ENCODE measurements at regions not wholly inside any gene's neighbourhood (a gene's known extent, or its start where the extent isn't known, plus 50 kb on each side); places are given as distances from the start of the nearest gene placed in this dataset.

DNA sequence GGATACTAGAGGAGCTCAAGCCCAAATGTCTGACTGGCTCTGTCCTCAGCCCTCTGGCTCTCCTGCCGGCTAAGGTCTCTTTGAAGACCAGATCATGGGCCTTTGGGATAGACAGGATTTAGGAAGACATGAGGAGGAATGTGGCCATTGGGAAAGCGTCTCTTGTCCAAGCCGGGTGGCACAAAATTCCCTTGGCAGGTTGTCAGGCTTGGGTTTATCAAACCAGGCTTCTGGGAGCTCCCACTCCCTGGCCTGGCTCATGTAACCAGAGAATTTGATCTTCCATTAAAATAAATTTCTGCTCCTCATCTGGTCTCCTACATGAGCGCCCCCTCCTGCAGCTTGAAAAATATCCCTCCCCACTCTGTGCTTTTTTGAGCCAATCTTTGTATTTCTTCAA, 71.1 kb downstream of the IRX3 start:
- Histone ChIP-seq H3K4me3 (no peak overlapping the region), H2AFZ (no peak overlapping the region), H3K27me3 (ENCODE audit: insufficient read depth) (no peaks in the 10 kb centered on the region), H3F3A (replicated peaks; ENCODE audit: low read depth) (no peaks in the 10 kb centered on the region), H3K4me2 (no peak overlapping the region), H3K36me3 (ENCODE audit: insufficient read depth) (no peaks in the 10 kb centered on the region), H3K9me2 (ENCODE audit: insufficient read depth) (no peaks in the 10 kb centered on the region), H3K27ac (ENCODE audit: low read depth) (no peak overlapping the region), H3K4me1 (ENCODE audit: insufficient read depth) (no peaks in the 10 kb centered on the region), H3K79me2 (replicated peaks; ENCODE audit: insufficient read depth) (no peaks in the 10 kb centered on the region), H4K20me1 (replicated peaks; ENCODE audit: insufficient read depth) (no peaks in the 10 kb centered on the region)
- Mint-ChIP-seq H3K4me3 (no peak overlapping the region), H3K27me3 (ENCODE audit: insufficient read depth, low read depth, poor library complexity) (no peaks in the 10 kb centered on the region), H3K36me3 (ENCODE audit: low read depth) (no peaks in the 10 kb centered on the region), H3K4me1 (no peaks in the 10 kb centered on the region), H3K9me3 (no peaks in the 10 kb centered on the region), H3K27ac (no peak overlapping the region)
- no peak for DNase-seq (ENCODE audit: low spot score)
- ATAC-seq, result no peak
- TF ChIP-seq, protein P1, sequence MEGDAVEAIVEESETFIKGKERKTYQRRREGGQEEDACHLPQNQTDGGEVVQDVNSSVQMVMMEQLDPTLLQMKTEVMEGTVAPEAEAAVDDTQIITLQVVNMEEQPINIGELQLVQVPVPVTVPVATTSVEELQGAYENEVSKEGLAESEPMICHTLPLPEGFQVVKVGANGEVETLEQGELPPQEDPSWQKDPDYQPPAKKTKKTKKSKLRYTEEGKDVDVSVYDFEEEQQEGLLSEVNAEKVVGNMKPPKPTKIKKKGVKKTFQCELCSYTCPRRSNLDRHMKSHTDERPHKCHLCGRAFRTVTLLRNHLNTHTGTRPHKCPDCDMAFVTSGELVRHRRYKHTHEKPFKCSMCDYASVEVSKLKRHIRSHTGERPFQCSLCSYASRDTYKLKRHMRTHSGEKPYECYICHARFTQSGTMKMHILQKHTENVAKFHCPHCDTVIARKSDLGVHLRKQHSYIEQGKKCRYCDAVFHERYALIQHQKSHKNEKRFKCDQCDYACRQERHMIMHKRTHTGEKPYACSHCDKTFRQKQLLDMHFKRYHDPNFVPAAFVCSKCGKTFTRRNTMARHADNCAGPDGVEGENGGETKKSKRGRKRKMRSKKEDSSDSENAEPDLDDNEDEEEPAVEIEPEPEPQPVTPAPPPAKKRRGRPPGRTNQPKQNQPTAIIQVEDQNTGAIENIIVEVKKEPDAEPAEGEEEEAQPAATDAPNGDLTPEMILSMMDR (conservative IDR thresholded peaks at IDR 0.05; ENCODE audit: low read depth in 2 of 2), result 0 out of 4 replicates have a peak, but pooled peaks of 1 of the 2 experiments have one; percentile 15
- TF ChIP-seq, protein P2, sequence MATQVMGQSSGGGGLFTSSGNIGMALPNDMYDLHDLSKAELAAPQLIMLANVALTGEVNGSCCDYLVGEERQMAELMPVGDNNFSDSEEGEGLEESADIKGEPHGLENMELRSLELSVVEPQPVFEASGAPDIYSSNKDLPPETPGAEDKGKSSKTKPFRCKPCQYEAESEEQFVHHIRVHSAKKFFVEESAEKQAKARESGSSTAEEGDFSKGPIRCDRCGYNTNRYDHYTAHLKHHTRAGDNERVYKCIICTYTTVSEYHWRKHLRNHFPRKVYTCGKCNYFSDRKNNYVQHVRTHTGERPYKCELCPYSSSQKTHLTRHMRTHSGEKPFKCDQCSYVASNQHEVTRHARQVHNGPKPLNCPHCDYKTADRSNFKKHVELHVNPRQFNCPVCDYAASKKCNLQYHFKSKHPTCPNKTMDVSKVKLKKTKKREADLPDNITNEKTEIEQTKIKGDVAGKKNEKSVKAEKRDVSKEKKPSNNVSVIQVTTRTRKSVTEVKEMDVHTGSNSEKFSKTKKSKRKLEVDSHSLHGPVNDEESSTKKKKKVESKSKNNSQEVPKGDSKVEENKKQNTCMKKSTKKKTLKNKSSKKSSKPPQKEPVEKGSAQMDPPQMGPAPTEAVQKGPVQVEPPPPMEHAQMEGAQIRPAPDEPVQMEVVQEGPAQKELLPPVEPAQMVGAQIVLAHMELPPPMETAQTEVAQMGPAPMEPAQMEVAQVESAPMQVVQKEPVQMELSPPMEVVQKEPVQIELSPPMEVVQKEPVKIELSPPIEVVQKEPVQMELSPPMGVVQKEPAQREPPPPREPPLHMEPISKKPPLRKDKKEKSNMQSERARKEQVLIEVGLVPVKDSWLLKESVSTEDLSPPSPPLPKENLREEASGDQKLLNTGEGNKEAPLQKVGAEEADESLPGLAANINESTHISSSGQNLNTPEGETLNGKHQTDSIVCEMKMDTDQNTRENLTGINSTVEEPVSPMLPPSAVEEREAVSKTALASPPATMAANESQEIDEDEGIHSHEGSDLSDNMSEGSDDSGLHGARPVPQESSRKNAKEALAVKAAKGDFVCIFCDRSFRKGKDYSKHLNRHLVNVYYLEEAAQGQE (IDR thresholded peaks at IDR 0.05; ENCODE audit: unreplicated experiment), result no peak

DNA sequence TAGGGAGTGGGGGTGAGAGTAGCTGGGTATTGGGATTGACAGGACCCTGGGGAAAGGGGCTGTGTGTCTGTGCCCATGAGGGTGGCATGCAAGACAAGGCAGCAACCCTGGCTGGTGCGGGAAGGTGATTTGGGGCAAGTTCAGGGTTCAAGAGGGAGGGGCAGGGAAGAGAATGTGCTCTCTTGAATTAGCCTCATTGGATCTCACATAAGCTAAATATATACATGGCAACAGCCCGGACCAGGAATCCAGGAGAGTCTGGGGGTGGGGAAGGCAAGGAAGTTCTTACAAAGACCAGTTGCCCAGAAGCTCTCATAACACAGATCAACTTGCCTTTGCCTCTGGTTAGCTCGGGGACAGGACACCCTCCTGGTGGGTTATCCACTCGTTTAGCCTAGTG, 73.3 kb downstream of the IRX3 start:
- Histone ChIP-seq H3F3A (replicated peaks; ENCODE audit: low read depth) (no peaks in the 10 kb centered on the region), H3K4me1 (ENCODE audit: insufficient read depth) (no peaks in the 10 kb centered on the region), H3K36me3 (ENCODE audit: insufficient read depth) (no peaks in the 10 kb centered on the region), H3K4me3 (no peak overlapping the region), H3K27ac (ENCODE audit: low read depth) (no peak overlapping the region), H3K27me3 (ENCODE audit: insufficient read depth) (no peaks in the 10 kb centered on the region), H4K20me1 (replicated peaks; ENCODE audit: insufficient read depth) (no peaks in the 10 kb centered on the region), H3K79me2 (replicated peaks; ENCODE audit: insufficient read depth) (no peaks in the 10 kb centered on the region), H3K4me2 (no peak overlapping the region), H2AFZ (no peak overlapping the region), H3K9me2 (ENCODE audit: insufficient read depth) (no peaks in the 10 kb centered on the region)
- DNase-seq (ENCODE audit: low spot score) (no peak), ATAC-seq (no peak)
- H3K27ac Mint-ChIP-seq, result no peak overlapping the region
- no peaks in the 10 kb centered on the region for H3K9me3 Mint-ChIP-seq
- peaks cover 2% of the 10 kb centered on the region for H3K27me3 Mint-ChIP-seq (ENCODE audit: insufficient read depth, low read depth, poor library complexity)
- no peaks in the 10 kb centered on the region for H3K36me3 Mint-ChIP-seq (ENCODE audit: low read depth)
- no peak for TF ChIP-seq STAT1 (IDR thresholded peaks at IDR 0.05; ENCODE audit: unreplicated experiment)
- H3K4me1 Mint-ChIP-seq, result no peaks in the 10 kb centered on the region
- H3K4me3 Mint-ChIP-seq, result no peak overlapping the region

DNA sequence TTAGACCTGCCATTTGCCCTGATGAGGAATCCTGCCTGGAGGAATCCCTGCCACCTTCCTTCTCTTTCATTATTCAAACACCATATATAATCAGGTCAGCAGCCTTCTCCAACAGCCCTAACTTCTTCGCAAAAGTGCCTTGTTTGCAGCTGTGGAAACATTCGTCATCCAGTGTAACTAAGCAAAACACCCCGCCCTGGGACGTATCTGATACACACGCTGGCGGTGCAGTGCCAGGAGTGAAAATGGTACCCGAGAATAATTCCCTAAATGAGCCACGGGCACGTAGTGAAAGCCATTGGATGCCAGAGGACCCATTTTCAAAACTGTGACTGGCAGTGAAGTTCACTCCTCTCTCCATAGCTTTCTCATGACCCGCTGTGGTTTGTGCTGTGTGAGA, 73.7 kb downstream of the IRX3 start:
- Histone ChIP-seq H3K27me3 (ENCODE audit: insufficient read depth) (no peaks in the 10 kb centered on the region), H3K36me3 (ENCODE audit: insufficient read depth) (no peaks in the 10 kb centered on the region), H3K79me2 (replicated peaks; ENCODE audit: insufficient read depth) (no peaks in the 10 kb centered on the region), H3K27ac (ENCODE audit: low read depth) (no peak overlapping the region), H3K4me1 (ENCODE audit: insufficient read depth) (no peaks in the 10 kb centered on the region), H3F3A (replicated peaks; ENCODE audit: low read depth) (no peaks in the 10 kb centered on the region), H3K4me3 (no peak overlapping the region), H3K9me2 (ENCODE audit: insufficient read depth) (no peaks in the 10 kb centered on the region), H3K4me2 (no peak overlapping the region), H2AFZ (no peak overlapping the region), H4K20me1 (replicated peaks; ENCODE audit: insufficient read depth) (no peaks in the 10 kb centered on the region)
- Mint-ChIP-seq H3K27ac (no peak overlapping the region), H3K9me3 (no peaks in the 10 kb centered on the region), H3K36me3 (ENCODE audit: low read depth) (no peaks in the 10 kb centered on the region), H3K27me3 (ENCODE audit: insufficient read depth, low read depth, poor library complexity) (peaks cover 2% of the 10 kb centered on the region), H3K4me1 (no peaks in the 10 kb centered on the region), H3K4me3 (no peak overlapping the region)
- no peak for DNase-seq (ENCODE audit: low spot score)
- ATAC-seq, result no peak
- no peak for TF ChIP-seq POLR2AphosphoS5 (IDR thresholded peaks at IDR 0.05; ENCODE audit: low read depth)
- TF ChIP-seq EZH2phosphoT487 (IDR thresholded peaks at IDR 0.05; ENCODE audit: unreplicated experiment), result no peak
- TF ChIP-seq JUNB (IDR thresholded peaks at IDR 0.05; ENCODE audit: unreplicated experiment), result no peak
- TF ChIP-seq, protein P1 (conservative IDR thresholded peaks at IDR 0.05; ENCODE audit: low read depth in 2 of 2), result no peak
- TF ChIP-seq, protein P3, sequence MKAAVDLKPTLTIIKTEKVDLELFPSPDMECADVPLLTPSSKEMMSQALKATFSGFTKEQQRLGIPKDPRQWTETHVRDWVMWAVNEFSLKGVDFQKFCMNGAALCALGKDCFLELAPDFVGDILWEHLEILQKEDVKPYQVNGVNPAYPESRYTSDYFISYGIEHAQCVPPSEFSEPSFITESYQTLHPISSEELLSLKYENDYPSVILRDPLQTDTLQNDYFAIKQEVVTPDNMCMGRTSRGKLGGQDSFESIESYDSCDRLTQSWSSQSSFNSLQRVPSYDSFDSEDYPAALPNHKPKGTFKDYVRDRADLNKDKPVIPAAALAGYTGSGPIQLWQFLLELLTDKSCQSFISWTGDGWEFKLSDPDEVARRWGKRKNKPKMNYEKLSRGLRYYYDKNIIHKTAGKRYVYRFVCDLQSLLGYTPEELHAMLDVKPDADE (IDR thresholded peaks at IDR 0.05), result no peak
- TF ChIP-seq STAT1 (IDR thresholded peaks at IDR 0.05; ENCODE audit: unreplicated experiment), result no peak
- TF ChIP-seq CREB1 (CRISPR knock-in tag; IDR thresholded peaks at IDR 0.05; ENCODE audit: low read depth), result no peak
- no peak for TF ChIP-seq ZNF331 (CRISPR knock-in tag; IDR thresholded peaks at IDR 0.05; ENCODE audit: low read depth)
- no peak for TF ChIP-seq ZNF114 (CRISPR knock-in tag; IDR thresholded peaks at IDR 0.05)
- no peak for TF ChIP-seq EZH2 (IDR thresholded peaks at IDR 0.05; ENCODE audit: low read depth, unreplicated experiment)
